WERI-Rb-1 (cell line): ENCODE measurements at regions not wholly inside any gene's neighbourhood (a gene's known extent, or its start where the extent isn't known, plus 50 kb on each side); places are given as distances from the start of the nearest gene placed in this dataset.

Experiments
- DNase-seq: peaks from one replicate; pipeline ENCODE4 v3.0.0-alpha.2; 2020
- H3K27ac ChIP-seq: fragments of 250-450 bp; sonication (Bioruptor Pico); 2 replicates; pipeline ENCODE4 v1.5.1; 2020; ENCODE audit warnings: mild to moderate bottlenecking, moderate library complexity
- H3K27me3 ChIP-seq: fragments of 250-450 bp; sonication (Bioruptor Pico); 2 replicates; pipeline ENCODE4 v1.5.1; 2021; ENCODE audit warnings: mild to moderate bottlenecking, low read depth, moderate library complexity; ENCODE audit not compliant: insufficient read depth, severe bottlenecking
- H3K36me3 ChIP-seq: fragments of 250-450 bp; sonication (Bioruptor Pico); 2 replicates; pipeline ENCODE4 v1.5.1; 2020; ENCODE audit warnings: mild to moderate bottlenecking, moderate library complexity
- H3K4me3 ChIP-seq: 2 replicates; pipeline ENCODE4 v1.5.1; 2011; ENCODE audit warnings: low read depth, mild to moderate bottlenecking, control low read depth, low read length
- H3K9me3 ChIP-seq: fragments of 250-450 bp; sonication (Bioruptor Pico); 2 replicates; pipeline ENCODE4 v1.5.1; 2021; ENCODE audit warnings: mild to moderate bottlenecking, moderate library complexity; ENCODE audit not compliant: severe bottlenecking
- CTCF ChIP-seq: IDR thresholded peaks from 2 replicates; pipeline ENCODE4 v1.5.1; 2011; ENCODE audit warnings: low read depth, mild to moderate bottlenecking, control low read depth, inconsistent platforms, low read length

GRCh38 chr4:177116161-177116560, 193.5 kb upstream of the NEIL3 start:
- peaks cover 3% of the 10 kb centered on the region for H3K9me3 ChIP-seq
- no peak for TF ChIP-seq CTCF
- H3K27ac ChIP-seq: no peak overlapping the region
- H3K36me3 ChIP-seq: no peaks in the 10 kb centered on the region
- H3K27me3 ChIP-seq: no peaks in the 10 kb centered on the region
- no peak for DNase-seq
- no peak overlapping the region for H3K4me3 ChIP-seq

GRCh38 chr4:177117256-177117655, 192.4 kb upstream of the NEIL3 start:
- no peak for TF ChIP-seq CTCF
- H3K27ac ChIP-seq: no peak overlapping the region
- H3K36me3 ChIP-seq: no peaks in the 10 kb centered on the region
- H3K4me3 ChIP-seq: no peak overlapping the region
- H3K27me3 ChIP-seq: no peaks in the 10 kb centered on the region
- peaks cover 6% of the 10 kb centered on the region for H3K9me3 ChIP-seq
- no peak for DNase-seq

GRCh38 chr4:177118596-177118995, 191.1 kb upstream of the NEIL3 start:
- H3K27ac ChIP-seq: no peak overlapping the region
- DNase-seq: no peak
- no peaks in the 10 kb centered on the region for H3K36me3 ChIP-seq
- no peak for TF ChIP-seq CTCF
- no peaks in the 10 kb centered on the region for H3K27me3 ChIP-seq
- no peak overlapping the region for H3K4me3 ChIP-seq
- peaks cover 4% of the 10 kb centered on the region for H3K9me3 ChIP-seq

- Histone ChIP-seq H3K27me3 (no peaks in the 10 kb centered on the region), H3K4me3 (no peak overlapping the region), H3K9me3 (peaks cover 4% of the 10 kb centered on the region), H3K36me3 (no peaks in the 10 kb centered on the region), H3K27ac (no peak overlapping the region)
- TF ChIP-seq CTCF: no peak
- DNase-seq: no peak
Observed at GRCh38 chr4:177119021-177119471, 190.6 kb upstream of the NEIL3 start.

GRCh38 chr4:177119691-177120090, 190.0 kb upstream of the NEIL3 start:
- H3K9me3 ChIP-seq: peaks cover 4% of the 10 kb centered on the region
- DNase-seq: no peak
- TF ChIP-seq CTCF: no peak
- no peak overlapping the region for H3K27ac ChIP-seq
- H3K36me3 ChIP-seq: no peaks in the 10 kb centered on the region
- no peaks in the 10 kb centered on the region for H3K27me3 ChIP-seq
- H3K4me3 ChIP-seq: no peak overlapping the region

GRCh38 chr4:177123811-177124210, 185.9 kb upstream of the NEIL3 start:
- peaks cover 8% of the 10 kb centered on the region for H3K9me3 ChIP-seq
- no peaks in the 10 kb centered on the region for H3K36me3 ChIP-seq
- DNase-seq: no peak
- H3K27me3 ChIP-seq: no peaks in the 10 kb centered on the region
- TF ChIP-seq CTCF: no peak
- no peak overlapping the region for H3K27ac ChIP-seq
- H3K4me3 ChIP-seq: no peak overlapping the region
